H1 (cell line): ENCODE measurements at regions not wholly inside any gene's neighbourhood (a gene's known extent, or its start where the extent isn't known, plus 50 kb on each side); places are given as distances from the start of the nearest gene placed in this dataset.

Source experiments
- CTCF ChIA-PET: fragments of 300-600 bp; sonication (Branson Sonifier 250); formaldehyde crosslinking; loops from one replicate; lab custom pipeline; 2021; ENCODE audit not compliant: partially characterized antibody; lab: Charles Lee
- POLR2A ChIA-PET: fragments of 300-600 bp; sonication (Branson Sonifier 250); formaldehyde crosslinking; loops from one replicate; lab custom pipeline; 2021; ENCODE audit warnings: inconsistent platforms; ENCODE audit not compliant: partially characterized antibody; lab: Charles Lee
- DNase-seq, 2 experiments: peaks; one replicate each; pipeline versions ENCODE4 v3.0.0 to v3.0.0-alpha.2; 2010 to 2022; ENCODE audit warnings: low spot score in 2 of 2, low read depth in 1 of 2, mixed read lengths in 1 of 2
- FAIRE-seq: peaks from 2 replicates; lab custom pipeline; 2011; peaks lifted over from hg19 to GRCh38; lab: Jason Lieb, UNC
- H2AFZ ChIP-seq: 2 replicates; pipeline ENCODE4 v1.8.1; 2012; ENCODE audit warnings: low read length, inconsistent platforms
- H2AK5ac ChIP-seq: 2 replicates; pipeline ENCODE4 v1.6.1; 2013; ENCODE audit warnings: low read depth, low read length
- H2BK120ac ChIP-seq: replicated peaks from 2 replicates; pipeline ENCODE3; 2013; ENCODE audit warnings: low read depth, low read length, inconsistent platforms
- H2BK12ac ChIP-seq: 2 replicates; pipeline ENCODE4 v1.6.1; 2013; ENCODE audit warnings: low read depth, low read length
- H2BK15ac ChIP-seq: 2 replicates; pipeline ENCODE4 v1.6.1; 2013; ENCODE audit warnings: low read length
- H2BK20ac ChIP-seq: 2 replicates; pipeline ENCODE4 v1.6.1; 2013; ENCODE audit warnings: low read length
- H2BK5ac ChIP-seq: 2 replicates; pipeline ENCODE4 v1.6.1; 2013; ENCODE audit warnings: low read depth, low read length
- H3K14ac ChIP-seq: 2 replicates; pipeline ENCODE4 v1.6.1; 2013; ENCODE audit warnings: inconsistent platforms; ENCODE audit not compliant: insufficient read length
- H3K18ac ChIP-seq: 2 replicates; pipeline ENCODE4 v1.6.1; 2013; ENCODE audit warnings: low read length; ENCODE audit errors: extremely low read depth
- H3K23ac ChIP-seq: 2 replicates; pipeline ENCODE4 v1.6.1; 2013; ENCODE audit warnings: inconsistent platforms; ENCODE audit not compliant: insufficient read length
- H3K23me2 ChIP-seq: 2 replicates; pipeline ENCODE4 v1.6.1; 2013; ENCODE audit warnings: low read depth, low read length
- H3K27ac ChIP-seq: 2 replicates; pipeline ENCODE4 v1.6.1; 2011; ENCODE audit warnings: low read depth, low read length, inconsistent platforms
- H3K27me3 ChIP-seq, 4 experiments: replicated peaks in 1 of 4; 1 replicate in 1 of 4; 2 replicates in 3 of 4; pipeline versions ENCODE4 v1.6.1 to v1.8.1; 2011 to 2013; ENCODE audit warnings: low read length in 3 of 4, mild to moderate bottlenecking in 3 of 4, inconsistent platforms in 2 of 4, mixed read lengths in 2 of 4, moderate library complexity in 1 of 4; ENCODE audit not compliant: control insufficient read depth in 3 of 4, insufficient read depth in 3 of 4; ENCODE audit errors: extremely low read depth in 1 of 4
- H3K36me3 ChIP-seq, 4 experiments: 2 replicates each; pipeline versions ENCODE4 v1.6.1 to v1.8.1; 2011 to 2013; ENCODE audit warnings: mild to moderate bottlenecking in 4 of 4, low read length in 3 of 4, moderate library complexity in 2 of 4, control low read depth in 1 of 4, inconsistent platforms in 1 of 4; ENCODE audit not compliant: insufficient read depth in 4 of 4, control insufficient read depth in 2 of 4
- H3K4ac ChIP-seq: replicated peaks from 2 replicates; pipeline ENCODE3; 2013; ENCODE audit warnings: low read length, low read depth, mixed read lengths, inconsistent platforms; ENCODE audit not compliant: insufficient read length
- H3K4me1 ChIP-seq, 4 experiments: replicated peaks in 1 of 4; 1 replicate in 1 of 4; 2 replicates in 3 of 4; pipeline versions ENCODE4 v1.6.1 to v1.8.1; 2011 to 2013; ENCODE audit warnings: low read length in 3 of 4, inconsistent platforms in 2 of 4, mixed read lengths in 1 of 4; ENCODE audit not compliant: insufficient read depth in 4 of 4, control insufficient read depth in 3 of 4
- H3K4me2 ChIP-seq, 2 experiments: 2 replicates each; pipeline versions ENCODE4 v1.6.1 to v1.8.1; 2011 to 2013; ENCODE audit warnings: low read depth in 2 of 2, low read length in 2 of 2, control low read depth in 1 of 2, inconsistent platforms in 1 of 2, mild to moderate bottlenecking in 1 of 2; ENCODE audit not compliant: insufficient read depth in 1 of 2
- H3K4me3 ChIP-seq, 4 experiments: fragments of 200-600, 300-600 bp in 1 of 4; sonication (generic), shearing (Covaris generic), sonication (Bioruptor Twin) in 1 of 4; 2 replicates each; pipeline versions ENCODE4 v1.5.1 to v1.8.1; 2011 to 2016; ENCODE audit warnings: low read length in 4 of 4, low read depth in 3 of 4, control low read depth in 2 of 4, inconsistent platforms in 2 of 4, mild to moderate bottlenecking in 2 of 4, mixed read lengths in 1 of 4, moderate library complexity in 1 of 4; ENCODE audit not compliant: insufficient read depth in 2 of 4; ENCODE audit errors: extremely low read depth in 1 of 4
- H3K56ac ChIP-seq: replicated peaks from 2 replicates; pipeline ENCODE3; 2013; ENCODE audit warnings: low read depth, mild to moderate bottlenecking, mixed read lengths, low read length, inconsistent platforms; ENCODE audit not compliant: insufficient read length
- H3K79me1 ChIP-seq: 2 replicates; pipeline ENCODE4 v1.6.1; 2013; ENCODE audit warnings: low read depth, low read length, control low read depth
- H3K79me2 ChIP-seq, 2 experiments: 2 replicates each; pipeline versions ENCODE4 v1.6.1 to v1.8.1; 2012 to 2013; ENCODE audit warnings: low read length in 2 of 2, mild to moderate bottlenecking in 2 of 2, inconsistent platforms in 1 of 2; ENCODE audit not compliant: insufficient read depth in 2 of 2, control insufficient read depth in 1 of 2
- H3K9ac ChIP-seq, 4 experiments: replicated peaks in 1 of 4; 1 replicate in 1 of 4; 2 replicates in 3 of 4; pipeline versions ENCODE4 v1.6.1 to v1.8.1; 2011 to 2013; ENCODE audit warnings: low read depth in 3 of 4, low read length in 3 of 4, control low read depth in 2 of 4, mild to moderate bottlenecking in 2 of 4, moderate library complexity in 2 of 4, inconsistent platforms in 1 of 4; ENCODE audit errors: extremely low read depth in 1 of 4
- H3K9me3 ChIP-seq, 2 experiments: 2 replicates each; pipeline versions ENCODE4 v1.6.1 to v1.8.1; 2012 to 2013; ENCODE audit warnings: mild to moderate bottlenecking in 2 of 2, moderate library complexity in 2 of 2, control low read depth in 1 of 2, inconsistent platforms in 1 of 2, low read depth in 1 of 2, low read length in 1 of 2, mixed read lengths in 1 of 2; ENCODE audit not compliant: insufficient read depth in 2 of 2
- H4K20me1 ChIP-seq, 2 experiments: replicated peaks in 1 of 2; 2 replicates each; pipeline versions ENCODE3 to v1.8.1; 2011 to 2013; ENCODE audit warnings: inconsistent platforms in 2 of 2, low read length in 2 of 2, mild to moderate bottlenecking in 1 of 2; ENCODE audit not compliant: insufficient read depth in 2 of 2, control insufficient read depth in 1 of 2
- H4K5ac ChIP-seq: 2 replicates; pipeline ENCODE4 v1.6.1; 2013; ENCODE audit warnings: low read length, low read depth, mixed read lengths, inconsistent platforms; ENCODE audit not compliant: insufficient read length
- H4K8ac ChIP-seq: 2 replicates; pipeline ENCODE4 v1.8.0; 2013; ENCODE audit warnings: mild to moderate bottlenecking, moderate library complexity, low read length, inconsistent platforms; ENCODE audit not compliant: insufficient read depth; ENCODE audit errors: extremely low read depth
- H4K91ac ChIP-seq: replicated peaks from 2 replicates; pipeline ENCODE3; 2013; ENCODE audit warnings: low read length, mixed read lengths, inconsistent platforms; ENCODE audit not compliant: insufficient read length
- CHD2 ChIP-seq: IDR thresholded peaks from 2 replicates; pipeline ENCODE4 v1.6.1; 2012; ENCODE audit warnings: low read length, improper control_type of control experiment
- EGR1 ChIP-seq: IDR thresholded peaks from 2 replicates; pipeline ENCODE4 v1.6.1; 2011; ENCODE audit warnings: low read depth, low read length, borderline replicate concordance
- HDAC6 ChIP-seq: IDR thresholded peaks from one replicate; pipeline ENCODE4 v1.7.1; 2012; ENCODE audit warnings: low read depth, mild to moderate bottlenecking, inconsistent platforms, low read length, moderate library complexity
- MAX ChIP-seq: IDR thresholded peaks from 2 replicates; pipeline ENCODE4 v1.6.1; 2012; ENCODE audit warnings: inconsistent platforms
- RNF2 ChIP-seq: fragments of 200-900, 300-1000 bp; sonication (generic); IDR thresholded peaks from 2 replicates; pipeline ENCODE4 v1.7.1; 2016; ENCODE audit warnings: borderline replicate concordance, low read depth, mild to moderate bottlenecking, antibody characterized with exemption, low read length; ENCODE audit not compliant: poor library complexity, severe bottlenecking; ENCODE audit errors: missing control alignments
- TAF7 ChIP-seq: optimal IDR thresholded peaks from 2 replicates; pipeline ENCODE3; 2011; ENCODE audit warnings: low read depth, mild to moderate bottlenecking, inconsistent platforms, low read length, moderate library complexity, borderline replicate concordance
- TCF12 ChIP-seq: IDR thresholded peaks from 2 replicates; pipeline ENCODE4 v1.6.1; 2011; ENCODE audit warnings: low read depth, mild to moderate bottlenecking, low read length
- USF2 ChIP-seq: IDR thresholded peaks from 2 replicates; pipeline ENCODE4 v1.6.1; 2011; ENCODE audit warnings: low read length, improper control_type of control experiment

- TF ChIP-seq CHD2 (no peak), EGR1 (no peak)
Measured at GRCh38 chr12:23139026-23139425, 514.1 kb downstream of the ETNK1 start (continued).

GRCh38 chr12:23140710-23141109, 515.7 kb downstream of the ETNK1 start:
- H3K23ac ChIP-seq, result no peak overlapping the region
- POLR2A ChIA-PET, result no interaction called here
- no peaks in the 10 kb centered on the region for H4K20me1 ChIP-seq
- H3K79me1 ChIP-seq, result no peaks in the 10 kb centered on the region
- no peak overlapping the region for H2BK120ac ChIP-seq
- H4K8ac ChIP-seq, result no peak overlapping the region
- no peak overlapping the region for H2BK5ac ChIP-seq
- no peaks in the 10 kb centered on the region for H3K23me2 ChIP-seq
- H3K79me2 ChIP-seq, result no peaks in the 10 kb centered on the region
- no peak overlapping the region for H2BK12ac ChIP-seq
- H3K9ac ChIP-seq, result no peak overlapping the region
- no peak overlapping the region for H3K4me3 ChIP-seq
- H3K9me3 ChIP-seq, result peaks cover 12 to 13% of the 10 kb centered on the region in 2 experiments; a peak in 3 of 4 replicates
- H3K27me3 ChIP-seq, result no peaks in the 10 kb centered on the region
- peaks cover 0 to 6% (median 2%) of the 10 kb centered on the region in 4 experiments; a peak in 2 of 8 replicates for H3K36me3 ChIP-seq
- no peak overlapping the region for H2BK20ac ChIP-seq
- H3K14ac ChIP-seq, result no peak overlapping the region
- FAIRE-seq (no peak), DNase-seq (no peak)
- H2BK15ac ChIP-seq, result no peak overlapping the region
- no peak overlapping the region for H3K27ac ChIP-seq
- H2AFZ ChIP-seq, result no peak overlapping the region
- H3K4me1 ChIP-seq, result no peaks in the 10 kb centered on the region
- CTCF ChIA-PET, result no interaction called here
- no peak overlapping the region for H3K4me2 ChIP-seq
- H3K4ac ChIP-seq, result no peak overlapping the region
- no peak overlapping the region for H2AK5ac ChIP-seq
- no peak overlapping the region for H3K56ac ChIP-seq
- H3K18ac ChIP-seq, result no peak overlapping the region
- no peak for TF ChIP-seq HDAC6
- TF ChIP-seq TCF12, result no peak
- no peak for TF ChIP-seq RNF2
- no peak for TF ChIP-seq TAF7
- no peak for TF ChIP-seq USF2
- TF ChIP-seq MAX, result no peak
- no peak overlapping the region for H4K91ac ChIP-seq
- H4K5ac ChIP-seq, result no peak overlapping the region
